ENCODE measurements at regions not wholly inside any gene's neighbourhood (a gene's known extent, or its start where the extent isn't known, plus 50 kb on each side); places are given as distances from the start of the nearest gene placed in this dataset.

GRCh38 chr3:166498446-166498845, 661.2 kb upstream of the BCHE start:
- no peaks in the 10 kb centered on the region for H3K36me3 ChIP-seq
- 24% methylated on average over 3 of the region's 3 CpGs for WGBS
- no peak for DNase-seq (ENCODE audit: low spot score)
- H3K4me3 ChIP-seq = no peak overlapping the region
- no peaks in the 10 kb centered on the region for H3K27me3 ChIP-seq (replicated peaks; ENCODE audit: insufficient read depth)
- H3K9me3 ChIP-seq = no peaks in the 10 kb centered on the region
- H3K4me1 ChIP-seq (replicated peaks) = no peaks in the 10 kb centered on the region
- intact Hi-C loops (cut with DNase I) = no loop called here
- TF ChIP-seq POLR2AphosphoS5 (IDR thresholded peaks at IDR 0.05) (no peak), POLR2A (IDR thresholded peaks at IDR 0.05) (no peak), CTCF (IDR thresholded peaks at IDR 0.05) (no peak)
- no peak overlapping the region for H3K27ac ChIP-seq

- H3K9me3 ChIP-seq = no peaks in the 10 kb centered on the region
- 97% methylated on average over 10 of the region's 10 CpGs for WGBS
- no peak overlapping the region for H3K27ac ChIP-seq
- no peak overlapping the region for H3K4me3 ChIP-seq
- TF ChIP-seq POLR2AphosphoS5 (IDR thresholded peaks at IDR 0.05) (no peak), CTCF (IDR thresholded peaks at IDR 0.05) (no peak), POLR2A (IDR thresholded peaks at IDR 0.05) (no peak)
- DNase-seq (ENCODE audit: low spot score) = no peak
- intact Hi-C loops (cut with DNase I) = no loop called here
- H3K36me3 ChIP-seq = no peaks in the 10 kb centered on the region
- H3K4me1 ChIP-seq (replicated peaks) = no peaks in the 10 kb centered on the region
- H3K27me3 ChIP-seq (replicated peaks; ENCODE audit: insufficient read depth) = no peaks in the 10 kb centered on the region
Observed at GRCh38 chr3:166489826-166490225, 652.6 kb upstream of the BCHE start.

GRCh38 chr3:166488977-166489672, 651.9 kb upstream of the BCHE start:
- 93% methylated on average over 5 of the region's 5 CpGs for WGBS
- no peaks in the 10 kb centered on the region for H3K9me3 ChIP-seq

DNA sequence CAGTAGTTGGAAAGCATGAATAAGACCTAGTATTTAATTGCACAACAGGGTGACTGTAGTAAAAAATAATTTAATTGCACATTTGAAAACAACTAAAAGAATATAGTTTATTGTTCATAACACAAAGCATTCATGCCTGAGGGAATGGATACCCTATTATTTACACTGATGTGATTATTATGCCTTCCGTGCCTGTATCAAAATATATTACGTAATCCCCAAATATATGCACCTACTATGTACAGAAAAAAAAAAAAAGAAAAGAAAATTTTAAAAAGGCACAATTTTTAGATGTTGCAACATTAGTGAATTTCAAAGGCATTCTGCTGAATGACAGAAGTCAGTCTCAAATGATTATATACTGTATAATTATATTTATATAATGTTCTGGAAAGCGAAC, 647.2 kb upstream of the BCHE start:
- Histone ChIP-seq H3K4me3 (no peak overlapping the region), H3K9me3 (no peaks in the 10 kb centered on the region), H3K27me3 (replicated peaks; ENCODE audit: insufficient read depth) (no peaks in the 10 kb centered on the region), H3K36me3 (no peaks in the 10 kb centered on the region), H3K27ac (no peak overlapping the region), H3K4me1 (replicated peaks) (no peaks in the 10 kb centered on the region)
- intact Hi-C loops (cut with DNase I) = no loop called here
- WGBS = 86% methylated on average over 3 of the region's 3 CpGs
- no peak for DNase-seq (ENCODE audit: low spot score)
- TF ChIP-seq CTCF (IDR thresholded peaks at IDR 0.05) = no peak
- TF ChIP-seq POLR2AphosphoS5 (IDR thresholded peaks at IDR 0.05) = no peak
- TF ChIP-seq POLR2A (IDR thresholded peaks at IDR 0.05) = no peak

More at GRCh38 chr3:166488977-166489672, 651.9 kb upstream of the BCHE start:
- Histone ChIP-seq H3K4me1 (replicated peaks) (no peaks in the 10 kb centered on the region), H3K4me3 (no peak overlapping the region), H3K27me3 (replicated peaks; ENCODE audit: insufficient read depth) (no peaks in the 10 kb centered on the region), H3K36me3 (no peaks in the 10 kb centered on the region), H3K27ac (no peak overlapping the region)
- TF ChIP-seq POLR2AphosphoS5 (IDR thresholded peaks at IDR 0.05) = no peak
- TF ChIP-seq POLR2A (IDR thresholded peaks at IDR 0.05) = no peak
- TF ChIP-seq CTCF (IDR thresholded peaks at IDR 0.05) = no peak
- no peak for DNase-seq (ENCODE audit: low spot score)
- intact Hi-C loops (cut with DNase I) = no loop called here

DNA sequence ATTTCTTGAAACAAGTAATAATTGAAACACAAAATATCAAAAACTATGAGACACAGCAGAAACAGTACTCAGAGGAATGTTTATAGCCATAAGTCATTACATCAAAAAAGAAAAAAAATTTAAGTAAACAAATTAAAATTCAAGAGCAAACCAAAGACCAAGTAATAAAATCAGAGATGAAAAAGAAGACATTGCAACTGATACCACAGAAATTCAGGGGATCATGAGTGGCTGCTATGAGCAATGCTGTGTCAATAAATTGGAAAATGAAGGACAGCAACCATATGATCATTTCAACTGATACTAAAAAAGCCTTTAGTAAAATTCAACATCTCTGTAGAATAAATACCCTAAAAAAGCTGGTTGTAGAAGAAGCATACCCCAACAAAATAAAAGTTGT, 644.1 kb upstream of the BCHE start:
- Histone ChIP-seq H3K27ac (no peak overlapping the region), H3K4me3 (no peak overlapping the region), H3K4me1 (replicated peaks) (no peaks in the 10 kb centered on the region), H3K36me3 (no peaks in the 10 kb centered on the region), H3K9me3 (no peaks in the 10 kb centered on the region), H3K27me3 (replicated peaks; ENCODE audit: insufficient read depth) (no peaks in the 10 kb centered on the region)
- intact Hi-C loops (cut with DNase I) = no loop called here
- DNase-seq (ENCODE audit: low spot score) = no peak
- TF ChIP-seq POLR2A (IDR thresholded peaks at IDR 0.05) = no peak
- TF ChIP-seq CTCF (IDR thresholded peaks at IDR 0.05) = no peak
- no peak for TF ChIP-seq POLR2AphosphoS5 (IDR thresholded peaks at IDR 0.05)

Measured in prostate gland (tissue), 2 donors.